GM18870 (cell line): ENCODE measurements at regions not wholly inside any gene's neighbourhood (a gene's known extent, or its start where the extent isn't known, plus 50 kb on each side); places are given as distances from the start of the nearest gene placed in this dataset.

Source experiments
- ATAC-seq: cut with Tn5 transposase; IDR thresholded peaks from one replicate; pipeline ENCODE4 v1.9.1; 2021; ENCODE audit warnings: moderate library complexity; ENCODE audit not compliant: unreplicated experiment

DNA sequence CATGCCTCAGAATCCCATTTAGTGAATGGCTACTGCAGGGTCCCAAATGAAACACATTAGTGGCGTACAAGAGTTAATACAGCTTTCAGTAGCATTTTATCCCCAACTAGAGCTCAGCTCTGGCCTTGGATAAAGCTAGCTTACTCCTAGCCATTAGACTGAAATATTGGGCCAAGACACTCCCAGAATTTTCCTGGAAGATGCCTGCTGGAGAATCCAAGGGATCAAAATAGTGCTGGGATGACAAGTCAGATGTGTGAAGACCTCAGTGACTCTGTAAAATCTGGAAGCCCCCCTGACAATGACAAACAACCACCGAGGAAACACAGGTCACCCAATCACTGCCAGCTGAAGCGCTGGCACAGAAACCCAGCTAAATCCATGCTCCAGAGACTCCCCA lies 303.1 kb upstream of the SORL1-AS1 start:
- no peak for ATAC-seq

DNA sequence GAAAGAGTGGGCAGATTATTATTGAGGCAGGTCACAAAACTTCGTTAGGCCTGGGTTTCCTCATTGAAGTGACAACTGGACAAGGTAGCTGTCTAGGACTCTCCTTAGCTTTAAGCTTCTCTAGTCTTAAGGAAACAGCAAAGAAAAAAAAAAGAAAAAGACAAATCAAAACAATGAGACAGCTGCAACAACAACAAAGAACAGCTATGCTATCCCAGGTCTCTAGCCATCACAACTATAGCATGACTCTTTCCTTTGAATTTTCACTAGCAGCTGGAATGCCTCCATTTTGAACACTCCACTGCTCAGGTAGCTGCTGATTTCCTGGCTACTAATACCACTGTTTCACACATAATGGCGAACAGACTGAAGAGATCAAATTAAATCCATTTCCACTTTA lies 302.4 kb upstream of the SORL1-AS1 start:
- ATAC-seq = no peak

DNA sequence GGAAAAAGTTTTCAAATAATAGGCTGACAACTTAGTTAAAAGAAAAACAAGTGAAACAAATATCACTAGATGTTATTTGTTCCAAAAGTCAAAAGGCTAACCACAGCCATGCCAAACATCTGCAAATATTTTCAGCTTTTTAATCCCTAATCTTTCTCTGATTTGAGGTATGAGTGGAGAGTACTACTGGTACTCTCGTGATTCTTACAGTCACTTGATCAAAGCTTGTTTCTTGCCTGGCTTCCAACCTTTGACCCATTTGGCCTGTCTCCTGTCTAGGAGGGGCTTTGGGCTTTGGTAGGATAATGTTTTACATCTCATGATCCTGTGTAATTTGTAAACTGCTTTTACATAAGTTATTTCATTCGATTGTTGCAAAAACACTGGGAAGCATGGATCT lies 301.8 kb upstream of the SORL1-AS1 start:
- ATAC-seq = no peak

DNA sequence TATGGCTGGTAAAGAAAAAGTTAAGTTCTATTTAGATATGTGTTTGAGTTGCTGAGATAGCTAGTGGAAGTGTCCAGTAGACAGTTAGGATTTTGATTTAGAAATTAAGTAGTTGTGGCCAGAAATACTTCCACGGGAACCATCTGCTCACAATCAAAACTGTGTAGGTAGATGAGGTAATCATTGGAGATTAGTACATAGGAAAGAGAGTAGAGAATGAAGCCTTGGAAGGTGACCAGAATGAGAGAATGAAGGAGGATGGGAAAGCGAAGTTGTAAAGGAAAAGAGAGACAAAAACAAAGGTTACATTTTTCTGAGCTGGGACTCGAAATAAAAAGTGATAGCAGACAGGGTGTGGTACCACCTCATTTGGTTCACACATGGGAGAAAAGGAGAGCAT lies 296.9 kb upstream of the SORL1-AS1 start:
- no peak for ATAC-seq

DNA sequence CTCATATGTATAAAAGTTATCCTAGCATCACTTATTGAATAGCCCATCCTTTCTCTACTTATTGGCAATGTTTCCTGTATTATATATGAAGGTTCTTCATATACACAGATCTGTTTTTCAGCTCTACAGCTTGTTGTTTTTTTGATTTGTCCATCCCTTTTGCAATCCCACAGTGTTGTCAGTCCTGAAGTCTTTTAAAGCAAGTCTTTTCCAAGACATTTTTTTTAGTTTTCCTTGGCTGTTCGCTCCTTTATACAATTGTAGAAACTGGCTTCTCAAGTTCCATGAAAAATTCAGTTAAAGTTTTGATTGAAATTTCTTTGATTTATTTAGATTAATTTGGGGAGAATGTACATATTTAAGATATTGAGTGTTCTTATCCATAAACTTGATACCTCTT lies 295.3 kb upstream of the SORL1-AS1 start:
- no peak for ATAC-seq

DNA sequence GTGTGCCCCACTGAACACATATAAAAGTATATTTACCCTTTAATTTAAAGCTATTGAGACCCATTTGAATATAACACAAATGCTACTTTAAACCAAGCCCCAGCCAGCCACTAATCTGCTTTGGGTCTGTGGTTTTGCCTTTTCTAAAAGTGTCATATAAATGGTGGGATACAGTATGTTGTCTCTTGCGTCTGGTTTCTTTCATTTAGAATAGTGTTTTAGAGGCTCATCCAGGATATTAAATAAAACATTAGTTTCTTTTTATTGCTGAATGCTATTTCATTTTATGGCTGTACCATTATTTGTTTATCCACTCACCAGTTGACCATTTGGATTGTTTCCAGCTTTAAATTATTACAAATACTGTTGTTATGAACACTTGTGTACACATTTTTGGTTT lies 290.5 kb upstream of the SORL1-AS1 start:
- ATAC-seq = no peak

DNA sequence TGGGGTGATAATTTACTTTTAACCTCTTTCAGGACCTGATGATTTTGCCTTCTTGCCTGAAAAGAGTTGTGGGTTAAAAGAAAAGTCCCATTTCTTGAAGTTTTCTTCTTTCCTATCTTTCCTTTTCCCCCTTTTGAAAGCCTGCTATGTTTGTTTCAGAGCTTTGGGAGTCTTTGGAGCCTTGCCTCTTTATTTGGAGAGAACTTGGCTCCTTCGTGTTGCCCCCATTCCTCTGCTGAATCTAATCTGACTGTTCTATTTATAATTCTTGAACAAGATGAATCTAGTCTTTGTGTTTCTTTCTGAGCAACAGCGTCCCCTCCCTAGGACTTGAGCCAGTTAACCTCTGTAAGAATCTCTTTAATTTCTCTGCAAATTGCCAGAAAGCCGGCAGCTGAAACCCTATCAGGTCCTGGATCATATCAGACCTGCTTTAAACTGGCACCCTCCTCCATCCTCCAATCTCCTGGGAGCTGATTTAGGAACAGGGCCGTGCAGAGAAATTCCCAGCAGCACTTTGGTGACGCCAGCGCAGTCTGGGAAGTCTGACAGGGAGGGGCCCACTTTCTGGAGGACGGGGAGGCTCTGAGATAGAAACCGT lies 289.1 kb upstream of the SORL1-AS1 start:
- no peak for ATAC-seq

DNA sequence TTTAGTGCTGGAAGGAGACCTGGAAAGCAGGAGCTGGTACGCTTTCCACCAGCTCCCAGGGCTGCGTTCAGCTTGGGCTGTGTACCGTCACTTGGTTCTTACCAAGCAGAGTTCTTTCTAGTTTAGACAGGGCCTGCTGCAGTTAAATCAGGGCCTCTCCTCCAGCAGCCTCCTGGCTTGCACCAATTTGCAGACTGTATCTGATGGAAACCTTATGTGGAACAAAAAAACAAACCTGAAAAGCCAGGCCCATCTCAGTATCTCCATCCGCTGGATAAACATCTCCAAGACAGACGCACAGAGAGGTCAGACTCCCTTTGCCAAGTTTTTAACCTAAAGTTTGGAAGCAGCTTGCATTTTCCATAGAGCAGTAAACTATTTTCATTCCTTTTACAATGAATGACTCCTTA lies 288.6 kb upstream of the SORL1-AS1 start:
- ATAC-seq = no peak

DNA sequence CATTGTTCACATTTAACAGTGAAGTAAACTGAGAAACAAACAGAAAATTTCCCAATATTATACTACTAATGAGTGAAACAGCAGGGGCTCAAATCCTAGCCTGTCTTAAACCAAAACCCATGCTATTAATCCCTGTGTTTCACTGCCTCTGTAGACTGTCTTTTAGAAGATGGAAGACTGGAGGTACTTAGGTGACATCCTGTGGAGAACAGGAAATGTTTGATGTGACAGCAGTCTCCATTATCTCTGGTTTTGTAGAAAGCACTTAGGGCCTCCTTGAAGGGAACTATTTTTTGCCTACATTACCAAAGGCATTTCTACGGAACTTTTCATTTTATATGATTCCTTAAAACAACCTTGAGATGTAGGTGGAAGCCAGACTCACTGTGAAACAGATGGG lies 288.1 kb upstream of the SORL1-AS1 start:
- ATAC-seq = no peak

DNA sequence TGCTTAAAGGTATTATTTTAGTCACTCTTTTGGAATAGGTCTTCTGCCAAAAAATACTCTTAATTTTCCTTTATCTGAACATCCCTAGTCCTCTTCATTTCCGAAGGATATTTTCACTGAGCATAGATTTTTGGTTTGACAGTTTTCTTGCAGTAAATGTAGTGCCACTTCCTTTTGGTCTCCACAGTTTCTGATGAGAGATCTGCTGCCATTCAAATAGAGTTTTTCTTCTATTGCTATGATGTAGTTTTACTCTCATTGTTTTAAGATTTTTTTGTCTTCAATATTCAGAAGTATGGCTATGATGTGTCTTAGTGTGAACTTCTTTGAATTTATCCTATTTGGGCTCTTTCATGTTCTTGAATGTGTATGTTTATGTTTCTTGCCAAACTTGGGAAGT lies 281.1 kb upstream of the SORL1-AS1 start:
- ATAC-seq = no peak

DNA sequence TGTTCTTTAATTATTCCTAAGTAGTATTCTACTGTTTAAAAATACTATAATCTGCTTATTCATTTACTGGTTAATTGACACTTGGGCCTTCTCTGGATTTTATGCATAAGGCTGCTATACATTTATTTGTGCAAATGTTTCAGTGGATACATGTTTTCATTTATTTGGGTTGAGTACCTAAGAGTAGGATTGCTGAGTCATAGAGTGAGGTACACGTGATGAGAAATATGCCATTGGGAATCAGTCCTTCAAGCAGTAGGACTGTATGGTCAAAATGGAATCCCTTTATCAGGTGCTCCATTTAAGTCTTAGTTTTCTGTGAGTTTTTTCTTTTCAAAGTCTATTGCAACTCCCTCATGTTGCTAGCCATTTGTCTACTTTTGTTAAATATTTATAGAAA lies 275.2 kb upstream of the SORL1-AS1 start:
- no peak for ATAC-seq

DNA sequence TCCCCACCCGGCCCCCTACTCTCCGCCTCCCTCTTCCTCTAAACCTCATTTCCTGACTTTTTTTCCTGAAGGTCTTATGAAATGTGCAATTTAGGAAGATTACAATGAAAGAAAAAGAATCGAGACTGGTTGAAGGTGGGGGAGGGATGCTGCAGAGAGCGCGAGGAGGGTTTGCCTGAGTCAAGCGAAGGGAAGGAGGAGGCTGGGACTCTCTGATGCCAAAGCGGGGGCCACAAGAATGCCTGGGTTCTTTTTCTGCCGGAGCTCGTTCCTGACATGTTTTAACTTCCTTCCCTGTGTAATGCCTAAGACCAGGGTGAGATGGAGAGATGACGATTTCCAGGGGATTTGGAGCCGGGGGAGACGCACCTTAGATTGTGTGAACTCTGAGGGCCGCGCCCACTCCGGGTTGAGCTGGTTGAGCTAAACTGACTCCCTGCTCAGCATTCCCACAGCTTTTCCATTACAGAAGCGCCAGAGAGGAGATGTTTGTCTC lies 270.5 kb upstream of the SORL1-AS1 start:
- ATAC-seq = no peak

DNA sequence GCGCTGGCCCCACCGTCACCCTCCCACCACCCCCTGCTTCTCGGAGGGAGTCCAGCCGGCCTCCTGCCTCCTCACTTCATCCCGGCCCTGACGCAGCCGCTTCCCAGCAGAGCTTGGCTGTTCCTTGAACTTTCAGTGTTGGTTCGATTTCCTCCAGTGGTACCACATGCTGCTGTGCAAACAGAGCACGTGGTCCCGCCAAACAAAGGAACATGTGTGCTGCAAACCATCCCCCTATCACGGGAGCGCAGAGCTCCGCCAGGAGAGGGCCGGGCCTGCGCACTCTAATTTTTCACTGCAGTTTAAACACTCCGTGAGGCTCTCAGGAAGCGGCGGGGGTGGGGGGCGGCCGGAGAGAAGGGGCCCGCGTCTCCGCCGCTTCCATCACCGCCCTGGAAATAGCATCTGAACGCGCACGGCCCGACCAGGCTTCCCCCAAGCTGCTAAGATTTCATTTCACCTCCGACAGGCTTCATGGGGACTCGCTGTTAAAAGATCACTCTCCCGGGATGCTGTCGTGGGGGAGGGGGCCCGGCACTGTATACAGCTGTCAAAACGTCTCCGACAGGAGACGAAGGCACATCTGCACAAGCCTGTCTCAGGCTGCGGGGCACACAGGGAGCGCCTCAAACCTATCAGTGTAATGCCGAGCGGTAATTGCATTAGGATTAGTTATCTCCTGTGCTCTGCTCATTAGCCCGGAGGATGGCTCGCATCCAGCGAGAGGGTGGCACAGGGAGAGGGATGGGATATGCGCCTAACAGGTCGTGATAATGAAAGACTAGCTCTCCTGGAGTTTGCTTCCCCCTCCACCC lies 269.9 kb upstream of the SORL1-AS1 start:
- no peak for ATAC-seq

DNA sequence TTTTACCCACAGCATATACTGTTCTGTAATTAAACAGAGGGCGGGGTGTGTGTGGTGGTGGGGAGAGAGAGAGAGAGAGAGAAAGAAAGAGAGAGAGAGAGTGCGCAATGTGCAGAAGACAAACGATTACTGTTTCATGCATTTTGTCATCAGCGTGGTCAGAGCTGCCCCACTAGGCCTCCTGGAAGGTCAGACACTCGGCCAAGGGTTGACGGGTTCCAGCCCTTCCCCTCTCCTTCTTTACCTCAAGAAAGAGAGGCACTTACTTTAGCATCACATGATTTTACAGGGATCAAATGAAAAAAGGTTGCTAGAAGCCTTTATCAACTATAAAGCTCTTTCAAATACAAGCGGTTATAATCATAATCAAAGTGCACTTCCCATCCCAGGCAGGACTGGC lies 269.2 kb upstream of the SORL1-AS1 start:
- ATAC-seq = no peak

DNA sequence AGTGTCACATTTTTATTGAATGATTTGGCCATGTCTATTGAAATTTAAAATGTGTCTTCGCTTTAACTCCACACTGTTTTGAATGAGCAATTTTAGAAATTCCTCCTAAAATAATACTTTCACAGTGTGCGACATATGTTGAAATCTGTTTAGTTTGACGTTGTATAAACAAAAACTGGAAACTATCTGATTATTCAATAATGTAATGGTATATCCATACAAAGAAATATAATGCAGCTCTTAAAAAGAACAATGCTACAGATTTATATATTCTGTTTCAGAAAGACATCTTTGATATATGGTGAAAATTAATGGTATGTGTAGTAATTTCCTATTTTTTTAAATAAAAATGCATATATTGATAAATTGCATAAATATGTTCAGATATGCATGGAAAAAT lies 268.7 kb upstream of the SORL1-AS1 start:
- ATAC-seq = no peak

DNA sequence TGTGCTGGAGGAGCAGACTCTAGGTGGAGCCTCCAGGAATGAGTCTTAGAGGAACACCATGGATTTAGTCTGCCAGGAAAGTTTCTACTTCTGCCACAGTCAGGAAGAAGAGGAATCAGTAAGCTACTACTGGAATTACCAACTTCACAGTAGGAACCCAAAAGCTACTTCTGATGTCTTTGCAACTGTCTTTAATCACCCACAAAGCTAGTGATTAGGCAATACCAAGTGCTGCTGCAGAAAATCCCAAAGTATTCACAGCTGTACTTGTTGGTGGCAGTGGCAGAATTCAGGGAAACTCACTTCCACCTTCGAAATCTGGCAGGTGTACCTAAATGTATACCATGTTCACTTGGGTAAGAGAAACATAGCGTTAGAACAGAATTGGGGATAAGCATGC lies 264.5 kb upstream of the SORL1-AS1 start:
- no peak for ATAC-seq

DNA sequence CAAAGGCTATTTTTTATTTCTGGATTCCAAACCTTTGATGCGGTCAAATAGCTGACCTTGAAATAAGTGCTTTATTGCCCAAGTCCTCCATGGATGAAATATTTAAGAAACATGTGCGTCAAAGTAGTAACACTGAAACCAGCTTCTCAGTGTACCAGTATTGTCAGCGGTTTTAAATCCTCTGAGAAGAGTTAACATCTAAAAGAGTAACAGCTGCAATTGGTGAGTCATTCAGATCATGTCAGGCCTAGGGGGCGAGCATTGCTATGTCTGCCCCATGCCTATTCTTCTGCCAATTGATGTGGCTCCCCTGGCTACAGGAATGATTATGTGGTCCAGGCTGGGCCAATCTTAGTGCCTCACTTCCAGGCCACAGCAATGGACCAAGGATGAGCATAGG lies 263.3 kb upstream of the SORL1-AS1 start:
- ATAC-seq = no peak

DNA sequence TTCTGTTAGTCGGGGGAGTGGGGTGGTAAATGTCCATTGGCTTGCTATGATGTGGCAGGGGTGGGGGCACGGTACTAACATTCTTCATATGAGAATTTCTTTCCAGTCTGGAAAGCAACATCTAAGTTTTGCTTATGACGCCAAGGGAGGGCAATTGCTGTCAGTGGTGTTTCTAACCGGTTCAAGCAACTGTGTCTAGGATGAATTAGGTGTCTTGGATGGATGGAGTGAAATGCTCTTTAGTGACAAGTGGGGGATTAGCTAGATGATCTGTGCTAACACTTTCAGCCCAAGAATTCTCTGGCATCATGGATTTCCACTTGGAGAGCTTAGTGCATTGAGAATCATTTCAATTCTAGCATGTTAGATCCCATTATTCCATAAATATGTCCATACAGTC lies 262.6 kb upstream of the SORL1-AS1 start:
- no peak for ATAC-seq

DNA sequence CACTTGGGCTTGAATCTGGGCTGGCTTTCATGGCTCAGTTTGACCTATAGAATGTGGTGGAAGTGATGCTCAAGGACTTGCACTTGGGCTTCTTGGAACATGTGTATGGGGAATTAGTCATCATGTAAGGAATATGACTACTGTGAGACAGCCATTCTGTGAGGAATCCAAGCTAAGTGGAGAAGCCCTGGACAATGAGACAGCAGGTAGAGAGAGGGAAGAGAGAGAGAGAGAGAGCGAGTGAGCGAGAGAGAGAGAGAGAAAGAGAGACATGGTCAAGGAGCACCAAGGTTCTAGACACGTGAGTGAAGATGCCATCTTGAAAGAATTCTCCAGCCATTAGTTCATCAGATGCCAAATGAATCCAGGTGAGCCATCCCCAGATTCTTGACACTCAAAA lies 261.6 kb upstream of the SORL1-AS1 start:
- ATAC-seq = no peak

DNA sequence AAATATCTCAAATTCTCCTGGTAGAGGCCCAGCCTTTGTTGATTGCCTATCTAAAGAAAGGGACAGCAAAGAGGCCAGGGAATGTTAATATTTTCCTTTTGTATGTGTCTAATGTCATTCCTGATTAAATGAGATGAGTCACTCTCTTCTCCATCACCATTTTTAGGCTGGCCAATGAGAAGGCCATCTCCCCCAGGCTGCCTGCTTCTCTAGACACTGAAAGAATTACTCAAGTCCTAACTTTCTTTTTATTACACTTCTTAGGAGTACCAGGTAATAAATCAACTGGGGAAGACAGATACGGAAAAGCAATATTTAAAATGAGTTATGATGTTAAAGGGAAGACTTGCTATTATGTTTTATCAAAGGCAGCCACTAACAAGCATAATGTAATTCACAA lies 259.2 kb upstream of the SORL1-AS1 start:
- ATAC-seq = no peak

DNA sequence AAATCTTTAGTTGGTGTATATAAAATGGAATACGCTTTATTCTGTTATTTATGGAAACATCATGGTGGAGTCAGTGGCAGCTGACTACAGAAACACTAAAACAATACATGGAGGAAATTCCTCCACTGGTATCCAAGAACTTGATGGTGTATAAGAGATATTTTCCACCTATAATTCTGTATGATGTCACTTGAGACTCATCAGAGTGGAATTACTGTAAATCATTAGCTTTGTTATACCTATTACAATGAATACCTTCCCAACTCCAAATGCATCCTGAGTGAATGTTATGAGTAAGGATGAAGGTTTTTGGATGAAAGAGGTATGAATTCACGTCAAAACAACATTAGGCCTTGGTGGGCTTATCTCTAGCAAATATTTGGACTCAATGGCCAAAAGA lies 258.5 kb upstream of the SORL1-AS1 start:
- ATAC-seq = no peak

DNA sequence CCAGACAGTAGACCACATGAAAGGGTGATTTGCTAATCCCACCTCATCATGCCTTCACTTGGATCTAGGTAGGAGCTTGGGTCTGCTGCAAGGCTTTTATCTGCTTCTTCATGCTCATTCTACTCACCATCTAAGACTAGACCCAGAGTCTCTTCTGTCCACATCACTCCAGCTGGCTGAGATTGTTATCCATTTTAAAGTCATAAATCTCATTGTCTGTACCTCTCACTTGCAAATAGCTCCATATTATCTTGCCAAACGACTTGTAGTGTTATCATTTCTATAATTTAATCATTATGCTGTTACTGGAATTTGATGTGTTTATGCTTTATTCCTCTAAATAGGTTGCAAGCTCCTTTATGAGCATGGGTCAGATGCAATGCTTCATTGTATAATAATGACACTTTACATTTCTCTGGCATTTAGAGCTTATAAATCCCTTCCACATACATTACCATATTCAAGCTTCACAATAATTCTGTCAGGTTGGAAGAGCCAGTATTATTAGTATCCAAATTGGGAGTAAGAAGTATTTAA lies 254.2 kb upstream of the SORL1-AS1 start:
- ATAC-seq = no peak
